ENCODE measurements at regions not wholly inside any gene's neighbourhood (a gene's known extent, or its start where the extent isn't known, plus 50 kb on each side); places are given as distances from the start of the nearest gene placed in this dataset.
A peak's percentile ranks its signal among the peaks of the same experiment; 100 is the strongest.

GRCh38 chr13:57224414-57224813 is 57.4 kb downstream of the PRR20E start:
- Mint-ChIP-seq H3K27me3 (ENCODE audit: low read depth) (no peaks in the 10 kb centered on the region), H3K9me3 (no peaks in the 10 kb centered on the region), H3K27ac (no peak overlapping the region), H3K4me3 (no peak overlapping the region), H3K4me1 (no peaks in the 10 kb centered on the region), H3K36me3 (no peaks in the 10 kb centered on the region)
- DNase-seq (ENCODE audit: low spot score in 2 of 2, unreplicated experiment in 2 of 2), result no peak
- TF ChIP-seq CTCF (IDR thresholded peaks at IDR 0.05; ENCODE audit: unreplicated experiment), result no peak

GRCh38 chr13:57250472-57250871 is 83.5 kb downstream of the PRR20E start:
- H3K4me3 Mint-ChIP-seq, result no peak overlapping the region
- DNase-seq (ENCODE audit: low spot score in 2 of 2, unreplicated experiment in 2 of 2), result no peak
- no peak for TF ChIP-seq CTCF (IDR thresholded peaks at IDR 0.05; ENCODE audit: unreplicated experiment)
- H3K36me3 Mint-ChIP-seq, result no peaks in the 10 kb centered on the region
- H3K4me1 Mint-ChIP-seq, result no peaks in the 10 kb centered on the region
- peaks cover 14% of the 10 kb centered on the region for H3K27me3 Mint-ChIP-seq (ENCODE audit: low read depth)
- no peak overlapping the region for H3K27ac Mint-ChIP-seq
- no peaks in the 10 kb centered on the region for H3K9me3 Mint-ChIP-seq

GRCh38 chr13:57253551-57253950 is 86.6 kb downstream of the PRR20E start:
- Mint-ChIP-seq H3K4me3 (no peak overlapping the region), H3K36me3 (no peaks in the 10 kb centered on the region), H3K27me3 (ENCODE audit: low read depth) (peaks cover 12% of the 10 kb centered on the region), H3K9me3 (no peaks in the 10 kb centered on the region), H3K27ac (no peak overlapping the region), H3K4me1 (no peaks in the 10 kb centered on the region)
- DNase-seq (ENCODE audit: low spot score in 2 of 2, unreplicated experiment in 2 of 2), result no peak
- TF ChIP-seq CTCF (IDR thresholded peaks at IDR 0.05; ENCODE audit: unreplicated experiment), result no peak

GRCh38 chr13:57264965-57265364 is 98.0 kb downstream of the PRR20E start:
- no peak for DNase-seq (ENCODE audit: low spot score in 2 of 2, unreplicated experiment in 2 of 2)
- no peak for TF ChIP-seq CTCF (IDR thresholded peaks at IDR 0.05; ENCODE audit: unreplicated experiment)
- H3K4me1 Mint-ChIP-seq, result no peaks in the 10 kb centered on the region
- peaks cover 11% of the 10 kb centered on the region for H3K9me3 Mint-ChIP-seq
- H3K4me3 Mint-ChIP-seq, result no peak overlapping the region
- H3K27me3 Mint-ChIP-seq (ENCODE audit: low read depth), result no peaks in the 10 kb centered on the region
- H3K27ac Mint-ChIP-seq, result no peak overlapping the region
- H3K36me3 Mint-ChIP-seq, result no peaks in the 10 kb centered on the region

GRCh38 chr13:57270493-57270892 is 103.5 kb downstream of the PRR20E start:
- no peak for TF ChIP-seq CTCF (IDR thresholded peaks at IDR 0.05; ENCODE audit: unreplicated experiment)
- no peaks in the 10 kb centered on the region for H3K27me3 Mint-ChIP-seq (ENCODE audit: low read depth)
- H3K4me3 Mint-ChIP-seq, result no peak overlapping the region
- H3K27ac Mint-ChIP-seq, result no peak overlapping the region
- peaks cover 11% of the 10 kb centered on the region for H3K9me3 Mint-ChIP-seq
- DNase-seq (ENCODE audit: low spot score in 2 of 2, unreplicated experiment in 2 of 2), result no peak
- no peaks in the 10 kb centered on the region for H3K4me1 Mint-ChIP-seq
- no peaks in the 10 kb centered on the region for H3K36me3 Mint-ChIP-seq

- Mint-ChIP-seq H3K27me3 (ENCODE audit: low read depth) (no peaks in the 10 kb centered on the region), H3K36me3 (no peaks in the 10 kb centered on the region), H3K27ac (no peak overlapping the region), H3K9me3 (peaks cover 14% of the 10 kb centered on the region), H3K4me1 (no peaks in the 10 kb centered on the region), H3K4me3 (no peak overlapping the region)
- no peak for TF ChIP-seq CTCF (IDR thresholded peaks at IDR 0.05; ENCODE audit: unreplicated experiment)
- peak in 1 of 2 experiments; percentile 17 for DNase-seq (ENCODE audit: low spot score in 2 of 2, unreplicated experiment in 2 of 2)
Observed at GRCh38 chr13:57286511-57287098, 119.6 kb downstream of the PRR20E start.

Measured in mesothelial cell of epicardium (in vitro differentiated cells).